ENCODE measurements at regions not wholly inside any gene's neighbourhood (a gene's known extent, or its start where the extent isn't known, plus 50 kb on each side); places are given as distances from the start of the nearest gene placed in this dataset.

GRCh38 chr13:55887561-55887960, 1253.2 kb upstream of the PRR20A start:
- dilution Hi-C loops (cut with MboI; ENCODE audit: extremely low pct_ligation_motif_present, low sequenced_read_pairs) = no loop called here
- no TSS peak for BruUV-seq (replicated peaks)

More at GRCh38 chr13:55887561-55887960, 1253.2 kb upstream of the PRR20A start:
- FAIRE-seq (no peak), DNase-seq (ENCODE audit: low read depth, low spot score) (no peak)
- H3K9me3 ChIP-seq (replicated peaks; ENCODE audit: control insufficient read depth, insufficient read depth, low read length) = no peaks in the 10 kb centered on the region
- H3K9me1 ChIP-seq (replicated peaks; ENCODE audit: control insufficient read depth, extremely low read depth, insufficient read depth, low read length) = no peaks in the 10 kb centered on the region
- H3K9ac ChIP-seq (replicated peaks; ENCODE audit: extremely low read depth, insufficient read depth, low read length) = no peak overlapping the region
- no peaks in the 10 kb centered on the region for H3K27me3 ChIP-seq (ENCODE audit: control insufficient read depth in 2 of 2, insufficient read depth in 2 of 2, low read length in 2 of 2)
- POLR2A ChIA-PET = no interaction called here
- H3K4me3 ChIP-seq (replicated peaks in 1 of 3; ENCODE audit: insufficient read depth in 1 of 3, low read depth in 1 of 3, low read length in 3 of 3) = no peak overlapping the region
- intact Hi-C loops (cut with micrococcal nuclease) = no loop called here
- H3K4me1 ChIP-seq (ENCODE audit: control insufficient read depth, extremely low read depth, insufficient read depth, low read length) = no peaks in the 10 kb centered on the region
- H3K27ac ChIP-seq (ENCODE audit: insufficient read depth, low read depth, low read length) = no peak overlapping the region
- no peaks in the 10 kb centered on the region for H3K79me2 ChIP-seq (ENCODE audit: control insufficient read depth, insufficient read depth, low read length)
- H3K36me3 ChIP-seq (ENCODE audit: control insufficient read depth in 2 of 2, extremely low read depth in 1 of 2, insufficient read depth in 2 of 2, low read length in 2 of 2) = no peaks in the 10 kb centered on the region
- no peak overlapping the region for H3K4me2 ChIP-seq (ENCODE audit: insufficient read depth, low read length)
- TF ChIP-seq JUN (IDR thresholded peaks at IDR 0.05; ENCODE audit: borderline replicate concordance, insufficient read depth, insufficient read length, low read depth) (no peak), POLR2AphosphoS5 (IDR thresholded peaks at IDR 0.05; ENCODE audit: insufficient read depth, low read depth, low read length) (no peak), GATA2 (IDR thresholded peaks at IDR 0.05; ENCODE audit: insufficient read depth, insufficient read length, low read depth, low read length) (no peak), POLR2A (IDR thresholded peaks at IDR 0.05; ENCODE audit: low read depth, low read length) (no peak), EZH2 (IDR thresholded peaks at IDR 0.05; ENCODE audit: borderline replicate concordance, low read depth, low read length, severe bottlenecking) (no peak), FOS (IDR thresholded peaks at IDR 0.05; ENCODE audit: borderline replicate concordance, insufficient read depth, low read length) (no peak), MAX (IDR thresholded peaks at IDR 0.05; ENCODE audit: insufficient read depth, insufficient read length) (no peak), MYC (IDR thresholded peaks at IDR 0.05; ENCODE audit: low read depth, low read length) (no peak), CTCF (IDR thresholded peaks at IDR 0.05; ENCODE audit: extremely low read depth in 1 of 2, insufficient read depth in 1 of 2, low read depth in 1 of 2, low read length in 2 of 2) (no peak)
- CTCF ChIA-PET = no interaction called here
- H4K20me1 ChIP-seq (replicated peaks; ENCODE audit: control insufficient read depth, extremely low read depth, insufficient read depth, low read length) = no peaks in the 10 kb centered on the region
- no peak overlapping the region for H2AFZ ChIP-seq (ENCODE audit: low read depth, low read length)
